ENCODE measurements at regions not wholly inside any gene's neighbourhood (a gene's known extent, or its start where the extent isn't known, plus 50 kb on each side); places are given as distances from the start of the nearest gene placed in this dataset.
A peak's percentile ranks its signal among the peaks of the same experiment; 100 is the strongest.

DNA sequence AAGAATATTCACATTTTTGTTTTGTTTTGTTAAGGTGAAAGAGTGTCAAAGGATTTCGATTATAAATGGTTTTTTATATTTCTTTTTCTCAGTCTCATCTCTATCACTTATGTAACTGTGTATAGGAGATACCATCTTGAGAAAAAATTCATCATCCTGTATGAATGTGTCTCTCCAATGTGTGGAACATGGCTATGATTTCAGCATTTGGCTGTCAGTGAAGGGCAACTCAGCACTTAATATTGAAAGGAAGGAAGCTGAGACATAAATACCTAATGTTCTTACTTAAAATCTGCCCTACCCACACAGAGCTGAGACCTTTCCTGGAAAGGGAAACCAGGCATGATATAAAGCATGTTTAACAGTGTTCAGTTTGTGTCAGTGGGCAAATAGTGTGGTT lies 474.2 kb upstream of the RIOK2 start:
- TF ChIP-seq CTCF (IDR thresholded peaks at IDR 0.05; ENCODE audit: insufficient read depth, low read length, severe bottlenecking), result no peak
- H3K27me3 ChIP-seq (ENCODE audit: control insufficient read depth, insufficient read depth, low read length), result no peaks in the 10 kb centered on the region
- DNase-seq (ENCODE audit: low read depth), result no peak
- H3K36me3 ChIP-seq (ENCODE audit: control insufficient read depth, insufficient read depth, low read length), result no peaks in the 10 kb centered on the region
- no peak for FAIRE-seq
- no peak overlapping the region for H3K4me3 ChIP-seq (ENCODE audit: low read depth, low read length)

GRCh38 chr5:97658116-97658900 lies 475.3 kb upstream of the RIOK2 start:
- FAIRE-seq (no peak), DNase-seq (ENCODE audit: low read depth) (peak; percentile 28)
- Histone ChIP-seq H3K4me3 (ENCODE audit: low read depth, low read length) (no peak overlapping the region), H3K27me3 (ENCODE audit: control insufficient read depth, insufficient read depth, low read length) (no peaks in the 10 kb centered on the region), H3K36me3 (ENCODE audit: control insufficient read depth, insufficient read depth, low read length) (no peaks in the 10 kb centered on the region)
- TF ChIP-seq CTCF (IDR thresholded peaks at IDR 0.05; ENCODE audit: insufficient read depth, low read length, severe bottlenecking), result no peak

- H3K36me3 ChIP-seq (ENCODE audit: control insufficient read depth, insufficient read depth, low read length), result no peaks in the 10 kb centered on the region
- no peaks in the 10 kb centered on the region for H3K27me3 ChIP-seq (ENCODE audit: control insufficient read depth, insufficient read depth, low read length)
- no peak for FAIRE-seq
- no peak for TF ChIP-seq CTCF (IDR thresholded peaks at IDR 0.05; ENCODE audit: insufficient read depth, low read length, severe bottlenecking)
- no peak overlapping the region for H3K4me3 ChIP-seq (ENCODE audit: low read depth, low read length)
- peak; percentile 2 for DNase-seq (ENCODE audit: low read depth)
Measured at GRCh38 chr5:97666783-97667182, 483.7 kb upstream of the RIOK2 start.

DNA sequence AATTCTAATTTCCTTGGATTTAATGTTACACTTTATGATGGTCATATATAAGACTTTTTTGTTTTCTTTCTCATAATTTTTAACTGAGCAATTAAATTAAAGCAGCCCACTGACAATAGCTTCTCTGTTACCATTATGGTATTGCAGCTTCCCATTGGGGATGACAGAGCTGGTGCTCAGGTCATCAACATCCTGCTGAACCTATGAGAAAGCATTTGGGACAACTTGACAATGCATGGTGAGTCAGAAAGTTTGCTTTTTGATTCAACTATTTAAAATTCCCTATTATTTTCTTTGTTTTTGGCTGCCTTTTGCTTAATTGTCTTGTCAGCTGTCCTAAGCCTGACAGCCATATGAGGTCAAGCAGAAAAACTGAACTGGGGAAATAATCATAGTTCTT lies 487.4 kb upstream of the RIOK2 start:
- H3K4me3 ChIP-seq (ENCODE audit: low read depth, low read length), result no peak overlapping the region
- no peaks in the 10 kb centered on the region for H3K27me3 ChIP-seq (ENCODE audit: control insufficient read depth, insufficient read depth, low read length)
- H3K36me3 ChIP-seq (ENCODE audit: control insufficient read depth, insufficient read depth, low read length), result no peaks in the 10 kb centered on the region
- no peak for TF ChIP-seq CTCF (IDR thresholded peaks at IDR 0.05; ENCODE audit: insufficient read depth, low read length, severe bottlenecking)
- DNase-seq (ENCODE audit: low read depth) (no peak), FAIRE-seq (no peak)

DNA sequence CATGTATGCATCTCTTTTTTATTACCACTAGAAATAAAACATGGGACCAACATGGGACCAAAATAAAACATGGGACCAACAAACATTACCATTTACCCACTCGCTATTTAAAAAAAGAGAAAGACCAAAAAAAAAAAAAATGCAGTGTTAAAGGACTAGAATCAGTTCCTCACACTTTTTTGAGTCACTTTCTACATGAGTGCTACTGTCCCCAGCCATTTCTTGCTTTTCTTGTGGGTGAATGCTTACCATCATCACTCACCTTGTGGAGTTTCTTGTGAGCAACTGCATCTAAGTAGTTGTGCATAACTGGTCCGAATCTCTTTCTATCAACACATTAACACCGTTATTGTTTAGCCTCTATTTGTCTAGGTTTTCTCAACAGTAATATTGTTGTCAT lies 493.6 kb upstream of the RIOK2 start:
- Histone ChIP-seq H3K36me3 (ENCODE audit: control insufficient read depth, insufficient read depth, low read length) (no peaks in the 10 kb centered on the region), H3K4me3 (ENCODE audit: low read depth, low read length) (no peak overlapping the region), H3K27me3 (ENCODE audit: control insufficient read depth, insufficient read depth, low read length) (no peaks in the 10 kb centered on the region)
- FAIRE-seq (no peak), DNase-seq (ENCODE audit: low read depth) (no peak)
- no peak for TF ChIP-seq CTCF (IDR thresholded peaks at IDR 0.05; ENCODE audit: insufficient read depth, low read length, severe bottlenecking)

- DNase-seq (ENCODE audit: low read depth) (no peak), FAIRE-seq (no peak)
- no peaks in the 10 kb centered on the region for H3K27me3 ChIP-seq (ENCODE audit: control insufficient read depth, insufficient read depth, low read length)
- TF ChIP-seq CTCF (IDR thresholded peaks at IDR 0.05; ENCODE audit: insufficient read depth, low read length, severe bottlenecking), result no peak
- no peak overlapping the region for H3K4me3 ChIP-seq (ENCODE audit: low read depth, low read length)
- no peaks in the 10 kb centered on the region for H3K36me3 ChIP-seq (ENCODE audit: control insufficient read depth, insufficient read depth, low read length)
Measured at GRCh38 chr5:97694091-97694490, 511.0 kb upstream of the RIOK2 start.
